ENCODE measurements at regions not wholly inside any gene's neighbourhood (a gene's known extent, or its start where the extent isn't known, plus 50 kb on each side); places are given as distances from the start of the nearest gene placed in this dataset.

- Histone ChIP-seq H3K79me2 (ENCODE audit: insufficient read depth, low read length) (no peaks in the 10 kb centered on the region), H3K4me3 (ENCODE audit: insufficient read depth, low read depth, low read length) (no peak overlapping the region), H3K9me3 (ENCODE audit: insufficient read depth, low read depth, low read length) (peaks cover 2% of the 10 kb centered on the region), H3K4me1 (ENCODE audit: insufficient read depth, low read length) (no peaks in the 10 kb centered on the region), H3K4me2 (ENCODE audit: low read length) (no peak overlapping the region), H3K36me3 (ENCODE audit: insufficient read depth, low read length) (no peaks in the 10 kb centered on the region), H2AFZ (ENCODE audit: low read depth, low read length) (no peak overlapping the region), H3K27ac (ENCODE audit: low read depth, low read length) (no peak overlapping the region), H4K20me1 (ENCODE audit: insufficient read depth, low read length) (no peaks in the 10 kb centered on the region), H3K9ac (ENCODE audit: low read length) (no peak overlapping the region), H3K27me3 (ENCODE audit: insufficient read depth, low read length) (peaks cover 15% of the 10 kb centered on the region)
- peaks cover 43% of the 10 kb centered on the region for H3K27me3 Mint-ChIP-seq (ENCODE audit: low read depth, unreplicated experiment)
- H3K9me3 Mint-ChIP-seq (ENCODE audit: unreplicated experiment): peaks cover 8% of the 10 kb centered on the region
- no peaks in the 10 kb centered on the region for H3K36me3 Mint-ChIP-seq (ENCODE audit: low read depth, unreplicated experiment)
- no peaks in the 10 kb centered on the region for H3K4me1 Mint-ChIP-seq (ENCODE audit: low read depth, unreplicated experiment)
- no peak overlapping the region for H3K27ac Mint-ChIP-seq (ENCODE audit: unreplicated experiment)
- no peak for DNase-seq (ENCODE audit: low read depth)
- H3K4me3 Mint-ChIP-seq (ENCODE audit: unreplicated experiment): no peak overlapping the region
- FAIRE-seq: no peak
- TF ChIP-seq CTCF (IDR thresholded peaks at IDR 0.05; ENCODE audit: insufficient read depth, low read depth, low read length) (no peak), EZH2 (IDR thresholded peaks at IDR 0.05; ENCODE audit: insufficient read depth, low read length) (no peak)
These were observed 64.3 kb upstream of the DIO3 start for GRCh38 chr14:101496776-101497683.

GRCh38 chr14:101497684-101498525, 63.4 kb upstream of the DIO3 start:
- Histone ChIP-seq H3K9ac (ENCODE audit: low read length) (no peak overlapping the region), H2AFZ (ENCODE audit: low read depth, low read length) (no peak overlapping the region), H3K4me2 (ENCODE audit: low read length) (no peak overlapping the region), H3K79me2 (ENCODE audit: insufficient read depth, low read length) (no peaks in the 10 kb centered on the region), H3K4me1 (ENCODE audit: insufficient read depth, low read length) (no peaks in the 10 kb centered on the region), H3K27me3 (ENCODE audit: insufficient read depth, low read length) (peaks cover 15% of the 10 kb centered on the region), H3K27ac (ENCODE audit: low read depth, low read length) (no peak overlapping the region), H4K20me1 (ENCODE audit: insufficient read depth, low read length) (no peaks in the 10 kb centered on the region), H3K9me3 (ENCODE audit: insufficient read depth, low read depth, low read length) (no peaks in the 10 kb centered on the region), H3K36me3 (ENCODE audit: insufficient read depth, low read length) (no peaks in the 10 kb centered on the region), H3K4me3 (ENCODE audit: insufficient read depth, low read depth, low read length) (no peak overlapping the region)
- H3K4me1 Mint-ChIP-seq (ENCODE audit: low read depth, unreplicated experiment): no peaks in the 10 kb centered on the region
- no peak overlapping the region for H3K4me3 Mint-ChIP-seq (ENCODE audit: unreplicated experiment)
- H3K27ac Mint-ChIP-seq (ENCODE audit: unreplicated experiment): no peak overlapping the region
- no peak for TF ChIP-seq EZH2 (IDR thresholded peaks at IDR 0.05; ENCODE audit: insufficient read depth, low read length)
- TF ChIP-seq CTCF (IDR thresholded peaks at IDR 0.05; ENCODE audit: insufficient read depth, low read depth, low read length): no peak
- no peak for FAIRE-seq
- peaks cover 48% of the 10 kb centered on the region for H3K27me3 Mint-ChIP-seq (ENCODE audit: low read depth, unreplicated experiment)
- DNase-seq (ENCODE audit: low read depth): no peak
- no peaks in the 10 kb centered on the region for H3K36me3 Mint-ChIP-seq (ENCODE audit: low read depth, unreplicated experiment)
- H3K9me3 Mint-ChIP-seq (ENCODE audit: unreplicated experiment): peaks cover 8% of the 10 kb centered on the region

Measured in astrocyte (in vitro differentiated cells and primary cell).